Neural crest cell (in vitro differentiated cells): ENCODE measurements at regions not wholly inside any gene's neighbourhood (a gene's known extent, or its start where the extent isn't known, plus 50 kb on each side); places are given as distances from the start of the nearest gene placed in this dataset.

ENCODE experiments used
- DNase-seq: peaks from one replicate; pipeline ENCODE4 v3.0.0; 2021; ENCODE audit warnings: low read depth, mixed read lengths, low spot score
- H3K27ac Mint-ChIP-seq: one replicate; pipeline ENCODE4 v1.8.0; 2021; ENCODE audit warnings: mild to moderate bottlenecking, mixed read lengths; ENCODE audit not compliant: unreplicated experiment
- H3K27me3 Mint-ChIP-seq: 2 replicates; pipeline ENCODE4 v1.8.0; 2021; ENCODE audit warnings: low read depth, mild to moderate bottlenecking, mixed read lengths
- H3K36me3 Mint-ChIP-seq: 2 replicates; pipeline ENCODE4 v1.8.0; 2021; ENCODE audit warnings: low read depth, mild to moderate bottlenecking, mixed read lengths
- H3K4me1 Mint-ChIP-seq: 2 replicates; pipeline ENCODE4 v1.8.0; 2021; ENCODE audit warnings: mixed read lengths
- H3K4me3 Mint-ChIP-seq: one replicate; pipeline ENCODE4 v1.8.0; 2021; ENCODE audit warnings: mild to moderate bottlenecking, mixed read lengths
- H3K9me3 Mint-ChIP-seq: 2 replicates; pipeline ENCODE4 v1.8.0; 2021; ENCODE audit warnings: mixed read lengths
- TF ChIP-seq, protein P1 (sequence below): fragments of 200-600 bp; sonication (generic); conservative IDR thresholded peaks from 2 replicates; pipeline ENCODE4 v1.5.0; 2021; ENCODE audit warnings: antibody characterized with exemption, mild to moderate bottlenecking

GRCh38 chr4:111464251-111465045, 680.8 kb upstream of the FAM241A start:
- H3K27ac Mint-ChIP-seq: no peak overlapping the region
- no peaks in the 10 kb centered on the region for H3K27me3 Mint-ChIP-seq
- no peak for DNase-seq
- H3K4me1 Mint-ChIP-seq: no peaks in the 10 kb centered on the region
- no peaks in the 10 kb centered on the region for H3K36me3 Mint-ChIP-seq
- TF ChIP-seq, protein P1, sequence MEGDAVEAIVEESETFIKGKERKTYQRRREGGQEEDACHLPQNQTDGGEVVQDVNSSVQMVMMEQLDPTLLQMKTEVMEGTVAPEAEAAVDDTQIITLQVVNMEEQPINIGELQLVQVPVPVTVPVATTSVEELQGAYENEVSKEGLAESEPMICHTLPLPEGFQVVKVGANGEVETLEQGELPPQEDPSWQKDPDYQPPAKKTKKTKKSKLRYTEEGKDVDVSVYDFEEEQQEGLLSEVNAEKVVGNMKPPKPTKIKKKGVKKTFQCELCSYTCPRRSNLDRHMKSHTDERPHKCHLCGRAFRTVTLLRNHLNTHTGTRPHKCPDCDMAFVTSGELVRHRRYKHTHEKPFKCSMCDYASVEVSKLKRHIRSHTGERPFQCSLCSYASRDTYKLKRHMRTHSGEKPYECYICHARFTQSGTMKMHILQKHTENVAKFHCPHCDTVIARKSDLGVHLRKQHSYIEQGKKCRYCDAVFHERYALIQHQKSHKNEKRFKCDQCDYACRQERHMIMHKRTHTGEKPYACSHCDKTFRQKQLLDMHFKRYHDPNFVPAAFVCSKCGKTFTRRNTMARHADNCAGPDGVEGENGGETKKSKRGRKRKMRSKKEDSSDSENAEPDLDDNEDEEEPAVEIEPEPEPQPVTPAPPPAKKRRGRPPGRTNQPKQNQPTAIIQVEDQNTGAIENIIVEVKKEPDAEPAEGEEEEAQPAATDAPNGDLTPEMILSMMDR: no peak
- H3K9me3 Mint-ChIP-seq: no peaks in the 10 kb centered on the region
- no peak overlapping the region for H3K4me3 Mint-ChIP-seq

- H3K27ac Mint-ChIP-seq: no peak overlapping the region
- no peaks in the 10 kb centered on the region for H3K36me3 Mint-ChIP-seq
- no peak for DNase-seq
- no peaks in the 10 kb centered on the region for H3K4me1 Mint-ChIP-seq
- no peaks in the 10 kb centered on the region for H3K9me3 Mint-ChIP-seq
- TF ChIP-seq, protein P1: no peak
- no peaks in the 10 kb centered on the region for H3K27me3 Mint-ChIP-seq
- no peak overlapping the region for H3K4me3 Mint-ChIP-seq
Observed at GRCh38 chr4:111466811-111467604, 678.2 kb upstream of the FAM241A start.

DNA sequence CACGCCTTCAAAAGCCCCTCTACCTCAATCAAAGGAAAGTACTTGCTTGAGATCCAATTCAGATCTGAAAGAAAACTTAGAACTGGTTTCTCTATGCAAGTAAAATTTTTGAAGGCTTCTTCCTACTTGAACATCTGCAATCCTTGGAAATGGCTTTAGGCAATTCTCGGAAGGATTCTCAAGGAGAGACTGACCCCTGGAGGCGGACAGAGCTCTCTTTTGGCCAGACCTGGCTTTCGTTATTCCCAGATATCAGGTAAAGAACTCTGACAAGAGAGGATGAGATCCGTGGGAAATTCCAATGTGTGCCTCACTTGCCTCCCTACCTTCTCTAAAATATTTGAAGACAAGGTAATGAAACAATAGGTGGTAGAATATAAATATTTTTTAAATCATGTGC, 670.3 kb upstream of the FAM241A start:
- TF ChIP-seq, protein P1: peak; percentile 59
- no peak overlapping the region for H3K4me3 Mint-ChIP-seq
- H3K9me3 Mint-ChIP-seq: no peaks in the 10 kb centered on the region
- peak; percentile 20 for DNase-seq
- H3K36me3 Mint-ChIP-seq: no peaks in the 10 kb centered on the region
- no peak overlapping the region for H3K27ac Mint-ChIP-seq
- H3K4me1 Mint-ChIP-seq: no peaks in the 10 kb centered on the region
- peaks cover 8% of the 10 kb centered on the region for H3K27me3 Mint-ChIP-seq

GRCh38 chr4:111475666-111476065, 669.6 kb upstream of the FAM241A start:
- DNase-seq: no peak
- Mint-ChIP-seq H3K4me1 (no peaks in the 10 kb centered on the region), H3K27ac (no peak overlapping the region), H3K4me3 (no peak overlapping the region), H3K27me3 (peaks cover 8% of the 10 kb centered on the region), H3K36me3 (no peaks in the 10 kb centered on the region), H3K9me3 (no peaks in the 10 kb centered on the region)
- TF ChIP-seq, protein P1: no peak

GRCh38 chr4:111480510-111480909, 664.7 kb upstream of the FAM241A start:
- Mint-ChIP-seq H3K4me3 (no peak overlapping the region), H3K4me1 (no peaks in the 10 kb centered on the region), H3K27me3 (peaks cover 6% of the 10 kb centered on the region), H3K36me3 (no peaks in the 10 kb centered on the region), H3K9me3 (no peaks in the 10 kb centered on the region), H3K27ac (no peak overlapping the region)
- TF ChIP-seq, protein P1: no peak
- DNase-seq: no peak
